ENCODE measurements at regions not wholly inside any gene's neighbourhood (a gene's known extent, or its start where the extent isn't known, plus 50 kb on each side); places are given as distances from the start of the nearest gene placed in this dataset.

- DNase-seq (ENCODE audit: low read depth in 2 of 2) = no peak
Measured at GRCh38 chr1:93815366-93816110, 63.5 kb downstream of the DNTTIP2 start.

DNA sequence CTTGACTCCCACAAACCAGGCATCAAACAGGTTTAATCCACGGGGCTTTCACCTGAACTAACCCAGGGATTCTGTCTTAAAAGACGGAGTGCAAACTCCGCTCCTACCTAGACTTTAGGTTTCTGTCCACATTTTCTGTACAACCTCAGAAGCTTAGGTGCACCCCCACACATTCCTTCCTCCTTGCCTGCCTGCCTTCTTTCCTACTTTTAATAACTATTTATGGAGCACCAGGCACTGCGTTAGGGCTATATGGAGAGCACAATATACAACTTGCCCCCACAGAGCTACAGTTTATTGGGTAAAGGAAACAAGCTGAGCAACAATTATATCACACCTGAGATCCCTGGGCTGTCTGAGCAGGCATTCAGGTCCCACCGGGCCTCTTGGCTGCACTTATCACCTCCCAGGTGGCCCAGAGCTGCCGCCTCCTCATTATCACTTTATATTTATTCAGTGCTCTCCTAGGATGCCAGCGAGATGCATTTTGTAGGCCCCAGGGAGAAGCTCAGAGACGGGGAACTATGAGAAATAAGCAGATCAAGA is 64.1 kb downstream of the DNTTIP2 start:
- DNase-seq (ENCODE audit: low read depth in 2 of 2) = no peak

GRCh38 chr1:93814059-93814794 is 64.8 kb downstream of the DNTTIP2 start:
- DNase-seq (ENCODE audit: low read depth in 2 of 2) = peak; percentile 17 to 38

DNA sequence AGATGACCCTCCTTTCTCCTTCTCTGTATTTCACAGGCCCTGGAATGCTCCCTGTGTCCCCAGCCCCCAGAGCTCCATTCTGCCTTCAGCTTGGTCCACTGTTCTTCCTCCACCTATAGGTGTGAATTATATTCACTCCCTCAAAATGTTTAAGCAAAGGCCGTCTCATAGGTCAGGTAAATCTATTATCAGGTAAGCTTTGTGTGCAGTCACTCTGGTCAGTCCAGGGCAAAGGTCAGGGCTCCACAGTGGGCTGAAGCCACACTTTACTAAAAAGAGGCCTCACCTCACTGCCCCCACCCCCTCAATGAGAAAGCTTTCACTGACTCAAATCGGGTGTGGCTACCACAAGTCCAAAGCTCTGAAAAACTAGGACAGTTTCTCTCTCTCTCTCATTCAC is 65.9 kb downstream of the DNTTIP2 start:
- no peak for DNase-seq (ENCODE audit: low read depth in 2 of 2)

GRCh38 chr1:93811326-93812065 is 67.5 kb downstream of the DNTTIP2 start:
- no peak for DNase-seq (ENCODE audit: low read depth in 2 of 2)

DNA sequence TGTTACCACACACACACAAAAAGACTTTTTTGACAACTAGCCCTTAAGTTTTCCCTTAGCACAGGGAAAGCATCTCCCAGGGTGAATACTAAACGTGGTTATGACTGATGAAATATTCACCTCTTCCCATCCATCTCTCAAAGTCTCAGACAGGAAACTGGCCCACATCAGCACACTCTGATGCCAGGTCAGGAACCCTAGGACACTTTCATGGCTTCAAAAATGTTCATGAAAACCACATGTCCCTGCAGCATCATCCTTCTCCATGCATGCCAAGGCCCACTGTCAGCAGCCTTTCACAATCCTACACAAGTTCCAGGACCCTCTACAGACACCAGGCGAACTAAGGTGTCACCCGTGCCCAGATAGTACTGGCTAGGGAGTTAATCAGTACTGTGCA is 68.7 kb downstream of the DNTTIP2 start:
- DNase-seq (ENCODE audit: low read depth in 2 of 2) = no peak

DNA sequence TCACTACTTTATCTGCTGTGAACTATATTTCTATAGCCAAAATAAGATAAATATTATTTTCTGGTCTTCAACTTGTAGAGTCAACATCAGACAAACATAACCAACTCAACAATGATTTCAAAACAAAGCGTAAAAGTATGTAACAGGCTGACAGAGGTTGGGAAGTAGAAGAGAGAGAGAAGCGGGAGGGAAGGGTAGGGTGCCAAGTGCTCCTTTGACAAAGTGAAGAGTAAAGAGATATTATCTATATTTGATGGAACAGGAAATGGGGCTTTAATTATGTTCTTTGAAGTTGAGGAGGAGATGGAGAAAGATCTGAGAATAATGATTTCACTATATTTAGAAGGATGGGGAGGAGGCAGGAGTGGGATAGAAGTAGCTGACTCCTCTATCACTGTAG is 70.1 kb downstream of the DNTTIP2 start:
- DNase-seq (ENCODE audit: low read depth in 2 of 2) = no peak

- no peak for DNase-seq (ENCODE audit: low read depth in 2 of 2)
Measured at GRCh38 chr1:93807311-93807930, 71.6 kb downstream of the DNTTIP2 start.

DNA sequence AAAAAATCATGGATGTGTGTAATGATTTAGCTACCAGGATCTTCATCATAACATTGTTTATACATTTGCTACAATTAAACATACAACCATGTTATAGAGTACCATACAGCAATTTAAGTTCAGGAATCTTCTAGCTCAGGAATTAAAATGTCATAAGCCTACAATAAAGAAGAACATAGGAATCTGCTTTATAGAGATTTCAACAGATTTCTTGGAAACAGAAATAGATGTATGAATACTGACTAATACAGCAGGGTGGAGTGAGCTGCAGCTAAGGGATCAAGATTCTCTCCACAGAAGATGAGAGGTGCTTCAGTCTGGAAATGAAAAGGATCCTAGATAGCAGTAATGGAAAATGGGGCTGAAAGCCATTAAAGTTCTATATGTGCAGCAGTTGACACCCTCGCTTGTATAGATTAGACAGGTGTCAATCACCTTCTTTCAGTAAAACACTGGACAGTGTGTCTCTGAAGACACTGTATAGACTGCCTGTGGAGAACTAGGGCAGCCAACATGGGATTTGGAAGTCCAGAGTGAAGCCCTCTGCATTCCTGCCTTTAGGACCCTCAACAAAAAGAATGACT is 73.9 kb downstream of the DNTTIP2 start:
- no peak for DNase-seq (ENCODE audit: low read depth in 2 of 2)

DNA sequence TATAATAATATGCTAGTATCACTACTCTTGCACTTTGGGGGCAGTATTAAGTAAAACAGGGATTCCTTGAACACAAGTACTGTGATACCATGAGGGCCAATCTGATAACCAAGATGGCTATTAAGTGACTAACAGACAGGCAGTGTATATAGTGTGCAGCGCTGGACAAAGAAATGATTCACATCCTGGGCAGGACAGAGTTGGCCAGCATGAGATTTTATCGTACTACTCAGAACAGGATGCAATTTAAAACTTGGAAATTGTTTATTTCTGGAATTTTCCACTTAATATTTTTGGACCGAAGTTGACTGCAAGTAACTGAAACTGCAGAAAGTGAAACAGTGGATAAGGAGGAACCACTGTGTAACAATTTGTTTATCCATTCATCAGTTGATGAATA is 74.6 kb downstream of the DNTTIP2 start:
- no peak for DNase-seq (ENCODE audit: low read depth in 2 of 2)

DNA sequence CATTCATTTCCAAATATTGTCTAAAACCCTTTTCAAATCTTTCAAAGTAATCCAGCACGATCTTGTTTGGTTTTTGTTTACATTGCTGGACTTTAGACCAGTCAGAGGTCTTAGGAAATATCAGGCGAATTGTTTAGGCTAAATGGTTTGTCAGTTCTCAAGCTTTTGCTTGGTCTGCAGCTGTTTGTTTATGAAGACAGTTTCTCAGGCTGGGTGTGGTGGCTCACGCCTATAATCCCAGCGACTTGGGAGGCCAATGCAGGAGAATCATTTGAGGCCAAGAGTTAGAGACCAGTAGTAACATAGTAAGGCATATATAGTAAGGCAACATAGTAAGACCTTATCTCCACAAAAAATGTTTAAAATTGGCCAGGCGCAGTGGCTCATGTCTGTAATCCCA is 77.5 kb downstream of the DNTTIP2 start:
- DNase-seq (ENCODE audit: low read depth in 2 of 2) = no peak

DNA sequence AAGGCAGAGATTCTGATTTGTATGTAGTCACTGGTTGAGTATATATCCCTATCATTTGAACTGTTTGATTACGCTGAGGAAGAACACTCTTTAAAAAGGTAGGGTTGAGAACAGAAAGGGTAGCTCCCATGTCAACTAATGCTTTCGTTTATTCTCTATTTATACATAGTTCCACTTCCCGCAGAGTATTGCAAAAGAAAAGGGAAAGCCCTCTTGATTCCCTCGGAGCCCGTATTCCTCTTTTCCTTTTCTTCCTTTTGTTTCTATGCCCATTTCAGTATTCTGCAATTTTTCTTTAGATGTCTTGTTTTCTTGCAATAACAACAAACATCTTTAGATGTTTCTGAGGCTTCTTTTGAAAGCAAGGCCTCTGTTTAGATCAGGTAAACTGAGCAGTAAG is 78.2 kb downstream of the DNTTIP2 start:
- DNase-seq (ENCODE audit: low read depth in 2 of 2) = no peak

DNA sequence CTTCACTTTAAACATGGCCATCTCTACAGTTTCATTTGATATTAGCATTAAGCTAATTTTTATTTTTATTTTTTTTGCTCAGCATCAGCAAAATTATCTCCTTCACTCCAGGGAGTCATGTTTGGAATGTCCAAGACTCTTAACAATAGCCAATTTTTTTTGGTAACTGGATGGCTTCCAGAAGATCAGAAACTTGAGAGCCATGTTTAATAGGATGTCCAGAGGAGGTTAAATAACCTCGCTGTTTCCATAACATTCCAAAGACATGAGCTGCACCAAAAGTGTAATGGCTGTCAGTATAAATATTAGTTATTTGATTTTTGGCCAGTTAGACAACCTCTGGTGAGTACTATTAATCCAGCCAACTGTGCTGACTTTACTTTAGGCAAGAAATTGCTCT is 80.7 kb downstream of the DNTTIP2 start:
- DNase-seq (ENCODE audit: low read depth in 2 of 2) = no peak

DNA sequence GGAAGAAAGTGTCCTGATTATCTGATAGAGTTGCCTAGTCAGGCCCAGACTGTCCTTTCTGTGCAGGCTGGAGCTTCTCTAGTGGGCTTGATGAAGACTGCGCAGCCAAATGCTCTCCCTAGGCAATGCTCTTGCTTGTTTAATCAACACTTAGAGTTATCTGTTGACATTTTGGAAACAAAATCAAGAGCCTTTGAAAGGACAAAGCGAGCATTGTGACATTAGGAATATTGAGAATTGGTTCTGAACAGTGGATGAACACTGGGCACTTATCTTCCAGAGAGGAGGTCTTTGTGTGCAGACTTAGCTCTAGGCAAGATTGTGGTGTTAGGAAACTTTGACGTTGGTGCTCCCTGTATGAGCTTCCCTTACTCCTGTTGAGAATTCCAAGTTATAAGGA is 94.5 kb downstream of the DNTTIP2 start:
- DNase-seq (ENCODE audit: low read depth in 2 of 2) = no peak

GRCh38 chr1:93783876-93784275 is 95.1 kb downstream of the DNTTIP2 start:
- DNase-seq (ENCODE audit: low read depth in 2 of 2) = no peak

DNA sequence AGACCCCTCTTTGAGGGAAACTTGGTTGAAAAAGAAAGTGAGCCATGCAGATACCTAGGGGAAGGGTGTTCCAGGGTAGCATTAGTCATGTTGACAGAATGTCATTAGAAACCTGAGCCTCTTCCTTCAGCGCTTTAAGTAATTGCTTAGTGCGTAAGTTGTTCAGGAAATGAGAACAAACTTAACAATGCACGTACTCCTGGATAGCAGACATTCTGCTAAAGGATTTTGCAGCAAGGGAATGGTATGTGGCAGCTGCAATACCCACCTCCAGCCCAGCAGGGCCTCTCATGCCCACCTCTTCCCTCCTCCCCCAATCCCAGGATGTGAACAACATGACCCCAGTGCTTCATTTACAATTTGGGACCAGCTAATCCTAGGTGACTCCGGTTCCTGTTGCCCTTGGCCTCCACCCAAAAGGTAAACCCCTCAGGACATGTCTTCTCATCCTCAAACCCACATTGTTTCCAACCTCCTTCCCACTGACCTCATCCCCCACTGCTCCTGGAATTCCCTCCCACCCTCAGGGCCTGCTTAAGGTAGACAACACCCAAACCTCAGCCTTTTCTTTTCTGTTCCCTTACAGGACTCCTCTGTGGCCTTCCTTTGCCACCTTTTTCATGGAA is 98.0 kb upstream of the BCAR3 start:
- no peak for DNase-seq (ENCODE audit: low read depth in 2 of 2)

- no peak for DNase-seq (ENCODE audit: low read depth in 2 of 2)
Measured at GRCh38 chr1:93778457-93778856, 96.8 kb upstream of the BCAR3 start.

DNA sequence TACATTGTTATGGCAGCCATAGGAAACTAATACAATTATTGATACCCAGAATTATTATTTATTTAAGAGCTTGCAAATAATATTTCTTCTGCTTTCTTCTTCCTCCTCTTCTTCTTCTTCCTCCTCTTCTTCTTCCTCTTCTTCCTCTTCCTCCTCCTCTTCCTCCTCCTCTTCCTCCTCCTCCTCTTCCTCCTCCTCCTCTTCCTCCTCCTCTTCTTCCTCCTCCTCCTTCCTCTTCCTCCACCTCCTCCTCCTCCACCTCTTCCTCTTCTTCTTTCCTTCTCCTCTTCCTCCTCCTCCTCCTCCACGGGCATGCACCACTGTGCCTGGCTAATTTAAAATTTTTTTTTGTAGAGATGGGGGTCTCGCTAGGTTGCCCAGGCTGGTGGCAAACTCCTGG is 95.6 kb upstream of the BCAR3 start:
- no peak for DNase-seq (ENCODE audit: low read depth in 2 of 2)

GRCh38 chr1:93776728-93777127 is 95.1 kb upstream of the BCAR3 start:
- DNase-seq (ENCODE audit: low read depth in 2 of 2) = no peak

DNA sequence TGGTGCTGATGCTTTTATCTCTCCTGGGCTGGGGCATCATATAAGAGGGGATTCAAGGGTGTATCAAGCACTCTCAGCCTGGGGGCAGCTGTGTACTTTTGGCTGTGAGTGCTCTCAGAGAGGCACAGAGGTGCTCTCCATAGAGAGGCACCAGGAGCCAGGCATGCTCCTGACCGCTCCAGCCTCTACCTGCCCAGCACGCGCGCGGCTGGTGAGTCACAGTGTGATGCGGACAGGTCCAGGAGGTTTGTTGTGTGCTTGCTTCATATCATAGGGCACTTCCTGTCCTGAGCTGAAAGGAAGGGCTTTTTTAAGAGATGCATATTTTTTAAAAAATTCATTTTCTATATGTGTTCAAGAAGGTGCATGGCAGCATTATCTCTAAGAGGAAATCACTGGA is 93.6 kb upstream of the BCAR3 start:
- DNase-seq (ENCODE audit: low read depth in 2 of 2) = no peak

DNA sequence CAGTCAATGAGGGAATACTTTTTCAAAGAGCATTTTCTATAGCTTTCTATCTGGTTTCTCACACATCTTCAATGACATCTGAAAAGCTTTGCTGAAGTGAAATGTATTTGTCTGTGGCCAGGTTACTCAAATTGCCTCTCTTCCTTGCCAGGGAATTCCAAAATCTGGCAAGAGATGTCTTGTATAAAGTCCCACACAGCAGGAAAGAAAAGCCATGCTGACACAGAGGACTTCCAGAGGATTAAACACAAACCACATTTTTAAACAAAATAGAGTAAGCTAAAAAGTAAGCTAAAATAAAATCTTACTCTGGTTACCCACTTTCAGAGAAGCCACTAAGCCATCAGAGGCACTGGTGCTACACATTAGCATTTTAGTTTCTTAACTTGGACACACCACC is 93.1 kb upstream of the BCAR3 start:
- no peak for DNase-seq (ENCODE audit: low read depth in 2 of 2)

All from stimulated activated CD4-positive, alpha-beta T cell treated with anti-CD3 and anti-CD28 coated beads, Interleukin-4, amount 100 ng/mL, for 48 hours (primary cell).